ENCODE measurements at regions not wholly inside any gene's neighbourhood (a gene's known extent, or its start where the extent isn't known, plus 50 kb on each side); places are given as distances from the start of the nearest gene placed in this dataset.

- TF ChIP-seq, protein P1, sequence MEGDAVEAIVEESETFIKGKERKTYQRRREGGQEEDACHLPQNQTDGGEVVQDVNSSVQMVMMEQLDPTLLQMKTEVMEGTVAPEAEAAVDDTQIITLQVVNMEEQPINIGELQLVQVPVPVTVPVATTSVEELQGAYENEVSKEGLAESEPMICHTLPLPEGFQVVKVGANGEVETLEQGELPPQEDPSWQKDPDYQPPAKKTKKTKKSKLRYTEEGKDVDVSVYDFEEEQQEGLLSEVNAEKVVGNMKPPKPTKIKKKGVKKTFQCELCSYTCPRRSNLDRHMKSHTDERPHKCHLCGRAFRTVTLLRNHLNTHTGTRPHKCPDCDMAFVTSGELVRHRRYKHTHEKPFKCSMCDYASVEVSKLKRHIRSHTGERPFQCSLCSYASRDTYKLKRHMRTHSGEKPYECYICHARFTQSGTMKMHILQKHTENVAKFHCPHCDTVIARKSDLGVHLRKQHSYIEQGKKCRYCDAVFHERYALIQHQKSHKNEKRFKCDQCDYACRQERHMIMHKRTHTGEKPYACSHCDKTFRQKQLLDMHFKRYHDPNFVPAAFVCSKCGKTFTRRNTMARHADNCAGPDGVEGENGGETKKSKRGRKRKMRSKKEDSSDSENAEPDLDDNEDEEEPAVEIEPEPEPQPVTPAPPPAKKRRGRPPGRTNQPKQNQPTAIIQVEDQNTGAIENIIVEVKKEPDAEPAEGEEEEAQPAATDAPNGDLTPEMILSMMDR (IDR thresholded peaks at IDR 0.05; ENCODE audit: low read depth, low read length, poor library complexity, severe bottlenecking): no peak
- no peak for TF ChIP-seq EZH2phosphoT487 (IDR thresholded peaks at IDR 0.05; ENCODE audit: borderline replicate concordance, low read length)
These were observed 2016.3 kb upstream of the CDH9 start for GRCh38 chr5:29054694-29055093.
